ENCODE measurements at regions not wholly inside any gene's neighbourhood (a gene's known extent, or its start where the extent isn't known, plus 50 kb on each side); places are given as distances from the start of the nearest gene placed in this dataset.
"Not testable (repeated sequence)": the region's sequence is repeated elsewhere in the genome, so short reads cannot be mapped to it uniquely, and the experiment has no call there.

GRCh38 chr2:8589721-8590120 lies 92.1 kb upstream of the ID2 start:
- DNase-seq (ENCODE audit: low read depth) = no peak

GRCh38 chr2:8590938-8591337 lies 90.9 kb upstream of the ID2 start:
- no peak for DNase-seq (ENCODE audit: low read depth)

GRCh38 chr2:8592736-8593135 lies 89.1 kb upstream of the ID2 start:
- no peak for DNase-seq (ENCODE audit: low read depth)

GRCh38 chr2:8593243-8593642 lies 88.6 kb upstream of the ID2 start:
- no peak for DNase-seq (ENCODE audit: low read depth)

GRCh38 chr2:8594731-8595427 lies 87.0 kb upstream of the ID2 start:
- DNase-seq (ENCODE audit: low read depth) = no peak

- DNase-seq (ENCODE audit: low read depth) = no peak
Measured at GRCh38 chr2:8595428-8595805, 86.4 kb upstream of the ID2 start.

- no peak for DNase-seq (ENCODE audit: low read depth)
Measured at GRCh38 chr2:8595811-8596600, 85.8 kb upstream of the ID2 start.

- no peak for DNase-seq (ENCODE audit: low read depth)
Measured at GRCh38 chr2:8597094-8597493, 84.8 kb upstream of the ID2 start.

GRCh38 chr2:8597559-8598225 lies 84.2 kb upstream of the ID2 start:
- DNase-seq (ENCODE audit: low read depth) = no peak

- DNase-seq (ENCODE audit: low read depth) = no peak
Measured at GRCh38 chr2:8598295-8599165, 83.3 kb upstream of the ID2 start.

- no peak for DNase-seq (ENCODE audit: low read depth)
Measured at GRCh38 chr2:8599421-8600242, 82.2 kb upstream of the ID2 start.

GRCh38 chr2:8600456-8600855 lies 81.4 kb upstream of the ID2 start:
- no peak for DNase-seq (ENCODE audit: low read depth)

- no peak for DNase-seq (ENCODE audit: low read depth)
Measured at GRCh38 chr2:8602809-8603208, 79.0 kb upstream of the ID2 start.

GRCh38 chr2:8603356-8603755 lies 78.5 kb upstream of the ID2 start:
- not testable (repeated sequence) for DNase-seq (ENCODE audit: low read depth)

GRCh38 chr2:8604262-8604661 lies 77.6 kb upstream of the ID2 start:
- DNase-seq (ENCODE audit: low read depth) = no peak

GRCh38 chr2:8605351-8606065 lies 76.3 kb upstream of the ID2 start:
- no peak for DNase-seq (ENCODE audit: low read depth)

- no peak for DNase-seq (ENCODE audit: low read depth)
Measured at GRCh38 chr2:8606226-8606625, 75.6 kb upstream of the ID2 start.

GRCh38 chr2:8606649-8607550 lies 75.0 kb upstream of the ID2 start:
- no peak for DNase-seq (ENCODE audit: low read depth)

GRCh38 chr2:8607606-8608005 lies 74.2 kb upstream of the ID2 start:
- no peak for DNase-seq (ENCODE audit: low read depth)

Measured in CMK (cell line).